WTC11 (cell line): ENCODE measurements at regions not wholly inside any gene's neighbourhood (a gene's known extent, or its start where the extent isn't known, plus 50 kb on each side); places are given as distances from the start of the nearest gene placed in this dataset.

Source experiments
- ATAC-seq: fragments of 200-7000 bp; cut with Tn5 transposase; 2 replicates; pipeline ENCODE4 v1.10.0; 2021; ENCODE audit warnings: mild to moderate bottlenecking, moderate library complexity
- CTCF ChIA-PET: fragments of 300-600 bp; sonication (Branson Sonifier 250); formaldehyde crosslinking; loops from one replicate; lab custom pipeline; 2021; ENCODE audit warnings: antibody characterized with exemption; lab: Charles Lee
- POLR2A ChIA-PET: fragments of 350-600 bp; sonication (Branson Sonifier 250); formaldehyde crosslinking; loops from one replicate; lab custom pipeline; 2021; ENCODE audit warnings: antibody characterized with exemption; lab: Charles Lee
- DNase-seq: peaks from one replicate; pipeline ENCODE4 v3.0.0; 2021; ENCODE audit warnings: low spot score
- H3K27ac Mint-ChIP-seq: 2 replicates; pipeline ENCODE4 v1.8.0; 2021; ENCODE audit warnings: mixed read lengths
- H3K27me3 Mint-ChIP-seq: 2 replicates; pipeline ENCODE4 v1.8.0; 2021; ENCODE audit warnings: low read depth, mild to moderate bottlenecking, moderate library complexity, mixed read lengths
- H3K36me3 Mint-ChIP-seq: 2 replicates; pipeline ENCODE4 v1.8.0; 2021; ENCODE audit warnings: mixed read lengths
- H3K4me1 Mint-ChIP-seq: 2 replicates; pipeline ENCODE4 v1.8.0; 2022; ENCODE audit warnings: mixed read lengths
- H3K4me3 Mint-ChIP-seq: 2 replicates; pipeline ENCODE4 v1.8.0; 2021; ENCODE audit warnings: mild to moderate bottlenecking, moderate library complexity, mixed read lengths
- H3K9me3 Mint-ChIP-seq: 2 replicates; pipeline ENCODE4 v1.8.0; 2021; ENCODE audit warnings: mixed read lengths
- ETV6 ChIP-seq: sonication (generic); formaldehyde crosslinking; IDR thresholded peaks from 2 replicates; pipeline ENCODE4 v1.8.1; 2022; ENCODE audit warnings: mild to moderate bottlenecking, missing genetic modification reagents
- GTF2I ChIP-seq: fragments of 250-450 bp; sonication (Bioruptor Pico); conservative IDR thresholded peaks from 2 replicates; pipeline ENCODE4 v1.4.0; 2021; ENCODE audit warnings: mild to moderate bottlenecking
- HMGA2 ChIP-seq: fragments of 250-450 bp; sonication (Bioruptor Pico); IDR thresholded peaks from 2 replicates; pipeline ENCODE4 v1.4.0; 2021; ENCODE audit warnings: mild to moderate bottlenecking, moderate library complexity
- NFATC4 ChIP-seq: fragments of 250-450 bp; sonication (Bioruptor Pico); IDR thresholded peaks from 2 replicates; pipeline ENCODE4 v1.9.0; 2021; ENCODE audit warnings: mild to moderate bottlenecking
- RELA ChIP-seq: sonication (generic); formaldehyde crosslinking; IDR thresholded peaks from 2 replicates; pipeline ENCODE4 v1.8.1; 2022; ENCODE audit warnings: missing genetic modification reagents, mild to moderate bottlenecking, borderline replicate concordance
- ZNF121 ChIP-seq: sonication (generic); formaldehyde crosslinking; IDR thresholded peaks from 2 replicates; pipeline ENCODE4 v1.8.0; 2023; ENCODE audit warnings: missing genetic modification reagents
- ZNF138 ChIP-seq: sonication (generic); formaldehyde crosslinking; conservative IDR thresholded peaks from 2 replicates; pipeline ENCODE4 v1.8.1; 2022; ENCODE audit warnings: mild to moderate bottlenecking, moderate library complexity, missing genetic modification reagents
- ZNF232 ChIP-seq: sonication (generic); formaldehyde crosslinking; IDR thresholded peaks from 2 replicates; pipeline ENCODE4 v1.8.0; 2022; ENCODE audit warnings: mild to moderate bottlenecking, missing genetic modification reagents
- TF ChIP-seq, protein P1 (sequence below): sonication (generic); formaldehyde crosslinking; IDR thresholded peaks from 2 replicates; pipeline ENCODE4 v1.8.0; 2022; ENCODE audit warnings: missing genetic modification reagents
- TF ChIP-seq, protein P2 (sequence below): fragments of 250-450 bp; sonication (Bioruptor Pico); IDR thresholded peaks from 2 replicates; pipeline ENCODE4 v1.9.0; 2021; ENCODE audit warnings: mild to moderate bottlenecking
- TF ChIP-seq, protein P3 (sequence below): sonication (generic); formaldehyde crosslinking; IDR thresholded peaks from 2 replicates; pipeline ENCODE4 v1.8.1; 2022; ENCODE audit warnings: mild to moderate bottlenecking, missing genetic modification reagents, moderate library complexity, borderline replicate concordance
- TF ChIP-seq, protein P4 (sequence below): fragments of 250-450 bp; sonication (Bioruptor Pico); IDR thresholded peaks from 2 replicates; pipeline ENCODE4 v1.9.0; 2021; ENCODE audit warnings: mild to moderate bottlenecking, borderline replicate concordance
- TF ChIP-seq, protein P5 (sequence below): fragments of 200-600 bp; IDR thresholded peaks from 2 replicates; pipeline ENCODE4 v1.8.0; 2022; ENCODE audit warnings: antibody characterized with exemption

DNA sequence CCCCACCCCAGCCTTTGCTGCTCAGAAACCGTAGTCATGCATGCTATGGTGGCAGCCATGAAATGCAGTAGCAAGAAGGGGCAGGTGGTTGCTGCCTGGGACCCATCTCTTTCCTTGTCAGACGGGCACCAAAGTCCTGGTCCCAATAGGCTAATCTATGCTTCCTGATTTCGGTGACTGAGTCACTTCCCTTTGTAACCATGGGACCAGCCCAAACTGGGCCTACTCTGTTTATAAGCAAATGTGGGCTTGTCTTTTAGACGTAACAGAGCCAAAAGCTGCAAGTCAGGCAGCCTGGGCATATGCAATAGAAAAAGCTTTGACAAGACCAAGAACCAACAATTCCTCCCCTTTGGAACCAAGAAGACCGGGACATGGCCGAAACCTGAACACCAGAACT, 99.1 kb upstream of the RBBP6 start:
- Mint-ChIP-seq H3K36me3 (peaks cover 21% of the 10 kb centered on the region), H3K9me3 (peaks cover 25% of the 10 kb centered on the region), H3K4me3 (no peak overlapping the region), H3K27ac (no peak overlapping the region), H3K4me1 (0 out of 2 replicates have a peak, but pooled peaks cover 6% of the 10 kb centered on the region), H3K27me3 (peaks cover 16% of the 10 kb centered on the region)
- DNase-seq = no peak
- CTCF ChIA-PET = no interaction called here
- no peak for ATAC-seq
- POLR2A ChIA-PET = no interaction called here
- TF ChIP-seq, protein P1, sequence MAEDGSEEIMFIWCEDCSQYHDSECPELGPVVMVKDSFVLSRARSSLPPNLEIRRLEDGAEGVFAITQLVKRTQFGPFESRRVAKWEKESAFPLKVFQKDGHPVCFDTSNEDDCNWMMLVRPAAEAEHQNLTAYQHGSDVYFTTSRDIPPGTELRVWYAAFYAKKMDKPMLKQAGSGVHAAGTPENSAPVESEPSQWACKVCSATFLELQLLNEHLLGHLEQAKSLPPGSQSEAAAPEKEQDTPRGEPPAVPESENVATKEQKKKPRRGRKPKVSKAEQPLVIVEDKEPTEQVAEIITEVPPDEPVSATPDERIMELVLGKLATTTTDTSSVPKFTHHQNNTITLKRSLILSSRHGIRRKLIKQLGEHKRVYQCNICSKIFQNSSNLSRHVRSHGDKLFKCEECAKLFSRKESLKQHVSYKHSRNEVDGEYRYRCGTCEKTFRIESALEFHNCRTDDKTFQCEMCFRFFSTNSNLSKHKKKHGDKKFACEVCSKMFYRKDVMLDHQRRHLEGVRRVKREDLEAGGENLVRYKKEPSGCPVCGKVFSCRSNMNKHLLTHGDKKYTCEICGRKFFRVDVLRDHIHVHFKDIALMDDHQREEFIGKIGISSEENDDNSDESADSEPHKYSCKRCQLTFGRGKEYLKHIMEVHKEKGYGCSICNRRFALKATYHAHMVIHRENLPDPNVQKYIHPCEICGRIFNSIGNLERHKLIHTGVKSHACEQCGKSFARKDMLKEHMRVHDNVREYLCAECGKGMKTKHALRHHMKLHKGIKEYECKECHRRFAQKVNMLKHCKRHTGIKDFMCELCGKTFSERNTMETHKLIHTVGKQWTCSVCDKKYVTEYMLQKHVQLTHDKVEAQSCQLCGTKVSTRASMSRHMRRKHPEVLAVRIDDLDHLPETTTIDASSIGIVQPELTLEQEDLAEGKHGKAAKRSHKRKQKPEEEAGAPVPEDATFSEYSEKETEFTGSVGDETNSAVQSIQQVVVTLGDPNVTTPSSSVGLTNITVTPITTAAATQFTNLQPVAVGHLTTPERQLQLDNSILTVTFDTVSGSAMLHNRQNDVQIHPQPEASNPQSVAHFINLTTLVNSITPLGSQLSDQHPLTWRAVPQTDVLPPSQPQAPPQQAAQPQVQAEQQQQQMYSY (CRISPR knock-in tag) = no peak
- TF ChIP-seq ZNF138 (CRISPR knock-in tag) = no peak
- no peak for TF ChIP-seq ZNF232
- TF ChIP-seq, protein P2, sequence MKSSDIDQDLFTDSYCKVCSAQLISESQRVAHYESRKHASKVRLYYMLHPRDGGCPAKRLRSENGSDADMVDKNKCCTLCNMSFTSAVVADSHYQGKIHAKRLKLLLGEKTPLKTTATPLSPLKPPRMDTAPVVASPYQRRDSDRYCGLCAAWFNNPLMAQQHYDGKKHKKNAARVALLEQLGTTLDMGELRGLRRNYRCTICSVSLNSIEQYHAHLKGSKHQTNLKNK (CRISPR knock-in tag) = no peak
- TF ChIP-seq, protein P3, sequence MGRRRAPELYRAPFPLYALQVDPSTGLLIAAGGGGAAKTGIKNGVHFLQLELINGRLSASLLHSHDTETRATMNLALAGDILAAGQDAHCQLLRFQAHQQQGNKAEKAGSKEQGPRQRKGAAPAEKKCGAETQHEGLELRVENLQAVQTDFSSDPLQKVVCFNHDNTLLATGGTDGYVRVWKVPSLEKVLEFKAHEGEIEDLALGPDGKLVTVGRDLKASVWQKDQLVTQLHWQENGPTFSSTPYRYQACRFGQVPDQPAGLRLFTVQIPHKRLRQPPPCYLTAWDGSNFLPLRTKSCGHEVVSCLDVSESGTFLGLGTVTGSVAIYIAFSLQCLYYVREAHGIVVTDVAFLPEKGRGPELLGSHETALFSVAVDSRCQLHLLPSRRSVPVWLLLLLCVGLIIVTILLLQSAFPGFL = no peak
- no peak for TF ChIP-seq RELA
- TF ChIP-seq ETV6 (CRISPR knock-in tag) = no peak
- no peak for TF ChIP-seq NFATC4 (CRISPR knock-in tag)
- TF ChIP-seq GTF2I (CRISPR knock-in tag) = no peak
- no peak for TF ChIP-seq HMGA2 (CRISPR knock-in tag)
- TF ChIP-seq, protein P4, sequence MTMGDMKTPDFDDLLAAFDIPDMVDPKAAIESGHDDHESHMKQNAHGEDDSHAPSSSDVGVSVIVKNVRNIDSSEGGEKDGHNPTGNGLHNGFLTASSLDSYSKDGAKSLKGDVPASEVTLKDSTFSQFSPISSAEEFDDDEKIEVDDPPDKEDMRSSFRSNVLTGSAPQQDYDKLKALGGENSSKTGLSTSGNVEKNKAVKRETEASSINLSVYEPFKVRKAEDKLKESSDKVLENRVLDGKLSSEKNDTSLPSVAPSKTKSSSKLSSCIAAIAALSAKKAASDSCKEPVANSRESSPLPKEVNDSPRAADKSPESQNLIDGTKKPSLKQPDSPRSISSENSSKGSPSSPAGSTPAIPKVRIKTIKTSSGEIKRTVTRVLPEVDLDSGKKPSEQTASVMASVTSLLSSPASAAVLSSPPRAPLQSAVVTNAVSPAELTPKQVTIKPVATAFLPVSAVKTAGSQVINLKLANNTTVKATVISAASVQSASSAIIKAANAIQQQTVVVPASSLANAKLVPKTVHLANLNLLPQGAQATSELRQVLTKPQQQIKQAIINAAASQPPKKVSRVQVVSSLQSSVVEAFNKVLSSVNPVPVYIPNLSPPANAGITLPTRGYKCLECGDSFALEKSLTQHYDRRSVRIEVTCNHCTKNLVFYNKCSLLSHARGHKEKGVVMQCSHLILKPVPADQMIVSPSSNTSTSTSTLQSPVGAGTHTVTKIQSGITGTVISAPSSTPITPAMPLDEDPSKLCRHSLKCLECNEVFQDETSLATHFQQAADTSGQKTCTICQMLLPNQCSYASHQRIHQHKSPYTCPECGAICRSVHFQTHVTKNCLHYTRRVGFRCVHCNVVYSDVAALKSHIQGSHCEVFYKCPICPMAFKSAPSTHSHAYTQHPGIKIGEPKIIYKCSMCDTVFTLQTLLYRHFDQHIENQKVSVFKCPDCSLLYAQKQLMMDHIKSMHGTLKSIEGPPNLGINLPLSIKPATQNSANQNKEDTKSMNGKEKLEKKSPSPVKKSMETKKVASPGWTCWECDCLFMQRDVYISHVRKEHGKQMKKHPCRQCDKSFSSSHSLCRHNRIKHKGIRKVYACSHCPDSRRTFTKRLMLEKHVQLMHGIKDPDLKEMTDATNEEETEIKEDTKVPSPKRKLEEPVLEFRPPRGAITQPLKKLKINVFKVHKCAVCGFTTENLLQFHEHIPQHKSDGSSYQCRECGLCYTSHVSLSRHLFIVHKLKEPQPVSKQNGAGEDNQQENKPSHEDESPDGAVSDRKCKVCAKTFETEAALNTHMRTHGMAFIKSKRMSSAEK (CRISPR knock-in tag) = no peak

DNA sequence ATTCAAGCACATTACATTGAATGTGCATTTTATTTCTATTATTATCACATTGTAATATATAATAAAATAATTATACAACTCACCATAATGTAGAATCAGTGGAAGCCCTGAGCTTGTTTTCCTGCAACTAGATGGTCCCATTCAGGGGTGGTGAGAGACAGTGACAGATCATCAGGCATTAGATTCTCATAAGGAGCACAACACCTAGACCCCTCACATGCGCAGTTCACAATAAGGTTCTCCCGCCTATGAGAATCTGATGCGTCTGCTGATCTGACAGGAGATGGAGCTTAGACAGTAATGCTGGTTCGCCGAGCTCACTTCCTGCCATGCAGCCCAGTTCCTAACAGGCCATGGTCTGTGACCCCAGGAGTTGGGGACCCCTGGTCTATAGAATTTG, 96.7 kb upstream of the RBBP6 start:
- H3K4me1 Mint-ChIP-seq = 0 out of 2 replicates have a peak, but pooled peaks cover 6% of the 10 kb centered on the region
- no peak overlapping the region for H3K27ac Mint-ChIP-seq

More for the DNA sequence above, 96.7 kb upstream of the RBBP6 start:
- DNase-seq (no peak), ATAC-seq (no peak; the same call in 1 of the 2 replicates)
- ChIA-PET POLR2A (no interaction called here), CTCF (interaction anchor here (1.0 to 1.1 kb wide), 5 partner anchors 62 to 715 kb away, joined by 3 to 7 read pairs (median 4); no protein-coding TSS in a partner anchor)
- H3K4me3 Mint-ChIP-seq = no peak overlapping the region
- peaks cover 25% of the 10 kb centered on the region for H3K9me3 Mint-ChIP-seq
- H3K36me3 Mint-ChIP-seq = peaks cover 21% of the 10 kb centered on the region
- peaks cover 9% of the 10 kb centered on the region for H3K27me3 Mint-ChIP-seq
- peak; percentile 96 for TF ChIP-seq ZNF121 (CRISPR knock-in tag)
- TF ChIP-seq, protein P5, sequence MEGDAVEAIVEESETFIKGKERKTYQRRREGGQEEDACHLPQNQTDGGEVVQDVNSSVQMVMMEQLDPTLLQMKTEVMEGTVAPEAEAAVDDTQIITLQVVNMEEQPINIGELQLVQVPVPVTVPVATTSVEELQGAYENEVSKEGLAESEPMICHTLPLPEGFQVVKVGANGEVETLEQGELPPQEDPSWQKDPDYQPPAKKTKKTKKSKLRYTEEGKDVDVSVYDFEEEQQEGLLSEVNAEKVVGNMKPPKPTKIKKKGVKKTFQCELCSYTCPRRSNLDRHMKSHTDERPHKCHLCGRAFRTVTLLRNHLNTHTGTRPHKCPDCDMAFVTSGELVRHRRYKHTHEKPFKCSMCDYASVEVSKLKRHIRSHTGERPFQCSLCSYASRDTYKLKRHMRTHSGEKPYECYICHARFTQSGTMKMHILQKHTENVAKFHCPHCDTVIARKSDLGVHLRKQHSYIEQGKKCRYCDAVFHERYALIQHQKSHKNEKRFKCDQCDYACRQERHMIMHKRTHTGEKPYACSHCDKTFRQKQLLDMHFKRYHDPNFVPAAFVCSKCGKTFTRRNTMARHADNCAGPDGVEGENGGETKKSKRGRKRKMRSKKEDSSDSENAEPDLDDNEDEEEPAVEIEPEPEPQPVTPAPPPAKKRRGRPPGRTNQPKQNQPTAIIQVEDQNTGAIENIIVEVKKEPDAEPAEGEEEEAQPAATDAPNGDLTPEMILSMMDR = no peak
